ENCODE measurements at regions not wholly inside any gene's neighbourhood (a gene's known extent, or its start where the extent isn't known, plus 50 kb on each side); places are given as distances from the start of the nearest gene placed in this dataset.

GRCh38 chr21:26412885-26413284 lies 160.2 kb downstream of the CYYR1 start:
- no peaks in the 10 kb centered on the region for H3K36me3 ChIP-seq (ENCODE audit: control insufficient read depth in 2 of 3, insufficient read depth in 3 of 3, low read length in 3 of 3)
- H3K4me1 ChIP-seq (ENCODE audit: control insufficient read depth in 2 of 3, insufficient read depth in 2 of 3, low read depth in 1 of 3, low read length in 3 of 3), result no peaks in the 10 kb centered on the region
- H3K9ac ChIP-seq (ENCODE audit: low read length in 3 of 3), result no peak overlapping the region
- no peak for DNase-seq
- no peaks in the 10 kb centered on the region for H3K27me3 ChIP-seq (ENCODE audit: control insufficient read depth, insufficient read depth, low read length)
- no peak for FAIRE-seq
- no peak overlapping the region for H3K4me3 ChIP-seq (ENCODE audit: low read length in 3 of 3)
- intact Hi-C loops (cut with DNase I), result no loop called here
- no peak for TF ChIP-seq CTCF (IDR thresholded peaks at IDR 0.05; ENCODE audit: borderline replicate concordance, extremely low read depth, insufficient read depth)
- no peak overlapping the region for H3K27ac ChIP-seq (ENCODE audit: low read depth in 2 of 2, low read length in 2 of 2)
- H3K9me3 ChIP-seq (ENCODE audit: control insufficient read depth in 2 of 3, insufficient read depth in 1 of 3, low read length in 3 of 3), result no peaks in the 10 kb centered on the region

DNA sequence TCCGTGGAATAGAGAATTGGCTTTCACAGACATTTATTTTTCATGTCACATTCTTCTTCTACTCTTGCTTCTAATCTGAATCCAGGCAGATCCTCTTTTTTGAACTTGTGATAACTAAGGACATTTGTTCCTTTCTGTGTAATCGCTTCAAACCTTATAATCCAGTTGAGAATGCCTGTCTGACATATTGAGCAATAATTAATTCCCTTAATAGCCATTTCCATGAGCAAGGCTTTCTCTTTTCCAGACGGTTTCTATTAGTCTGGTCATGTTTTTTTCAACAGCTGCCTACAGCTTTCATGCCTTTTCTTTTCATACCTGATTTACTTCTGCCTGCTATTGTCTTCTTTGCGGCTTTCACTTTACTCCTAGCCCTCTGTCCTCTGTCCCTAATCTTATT lies 163.4 kb downstream of the CYYR1 start:
- Histone ChIP-seq H3K4me3 (ENCODE audit: low read length in 3 of 3) (no peak overlapping the region), H3K4me1 (ENCODE audit: control insufficient read depth in 2 of 3, insufficient read depth in 2 of 3, low read depth in 1 of 3, low read length in 3 of 3) (no peaks in the 10 kb centered on the region), H3K9ac (ENCODE audit: low read length in 3 of 3) (no peak overlapping the region), H3K9me3 (ENCODE audit: control insufficient read depth in 2 of 3, insufficient read depth in 1 of 3, low read length in 3 of 3) (no peaks in the 10 kb centered on the region), H3K27ac (ENCODE audit: low read depth in 2 of 2, low read length in 2 of 2) (no peak overlapping the region), H3K27me3 (ENCODE audit: control insufficient read depth, insufficient read depth, low read length) (no peaks in the 10 kb centered on the region), H3K36me3 (ENCODE audit: control insufficient read depth in 2 of 3, insufficient read depth in 3 of 3, low read length in 3 of 3) (no peaks in the 10 kb centered on the region)
- no peak for DNase-seq
- no peak for TF ChIP-seq CTCF (IDR thresholded peaks at IDR 0.05; ENCODE audit: borderline replicate concordance, extremely low read depth, insufficient read depth)
- intact Hi-C loops (cut with DNase I), result no loop called here
- no peak for FAIRE-seq

DNA sequence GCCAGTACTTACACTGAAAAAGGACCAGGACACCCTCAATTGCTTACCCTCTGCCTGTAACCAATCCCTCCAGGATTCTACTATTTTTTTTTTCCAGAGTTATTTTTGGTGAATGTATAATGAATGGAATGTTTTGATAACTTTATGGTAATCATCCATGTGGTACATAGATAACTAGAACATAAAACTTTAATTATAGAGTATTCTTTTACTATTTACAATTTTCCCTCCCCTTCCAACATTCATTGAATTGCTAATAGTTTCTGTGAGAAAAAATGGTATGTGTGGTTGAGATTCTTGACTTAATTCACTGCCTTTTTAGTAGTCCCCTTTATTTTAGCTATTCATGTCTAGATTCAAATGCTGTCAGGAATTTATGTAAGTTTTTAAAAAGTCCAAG lies 164.6 kb downstream of the CYYR1 start:
- DNase-seq, result no peak
- intact Hi-C loops (cut with DNase I), result no loop called here
- Histone ChIP-seq H3K36me3 (ENCODE audit: control insufficient read depth in 2 of 3, insufficient read depth in 3 of 3, low read length in 3 of 3) (no peaks in the 10 kb centered on the region), H3K27me3 (ENCODE audit: control insufficient read depth, insufficient read depth, low read length) (no peaks in the 10 kb centered on the region), H3K9me3 (ENCODE audit: control insufficient read depth in 2 of 3, insufficient read depth in 1 of 3, low read length in 3 of 3) (no peaks in the 10 kb centered on the region), H3K4me3 (ENCODE audit: low read length in 3 of 3) (no peak overlapping the region), H3K4me1 (ENCODE audit: control insufficient read depth in 2 of 3, insufficient read depth in 2 of 3, low read depth in 1 of 3, low read length in 3 of 3) (no peaks in the 10 kb centered on the region), H3K27ac (ENCODE audit: low read depth in 2 of 2, low read length in 2 of 2) (no peak overlapping the region), H3K9ac (ENCODE audit: low read length in 3 of 3) (no peak overlapping the region)
- no peak for TF ChIP-seq CTCF (IDR thresholded peaks at IDR 0.05; ENCODE audit: borderline replicate concordance, extremely low read depth, insufficient read depth)
- FAIRE-seq, result no peak

GRCh38 chr21:26406526-26406925 lies 166.6 kb downstream of the CYYR1 start:
- no peak for TF ChIP-seq CTCF (IDR thresholded peaks at IDR 0.05; ENCODE audit: borderline replicate concordance, extremely low read depth, insufficient read depth)
- FAIRE-seq, result no peak
- no peak for DNase-seq
- Histone ChIP-seq H3K9ac (ENCODE audit: low read length in 3 of 3) (no peak overlapping the region), H3K4me3 (ENCODE audit: low read length in 3 of 3) (no peak overlapping the region), H3K27me3 (ENCODE audit: control insufficient read depth, insufficient read depth, low read length) (no peaks in the 10 kb centered on the region), H3K4me1 (ENCODE audit: control insufficient read depth in 2 of 3, insufficient read depth in 2 of 3, low read depth in 1 of 3, low read length in 3 of 3) (no peaks in the 10 kb centered on the region), H3K36me3 (ENCODE audit: control insufficient read depth in 2 of 3, insufficient read depth in 3 of 3, low read length in 3 of 3) (no peaks in the 10 kb centered on the region), H3K9me3 (ENCODE audit: control insufficient read depth in 2 of 3, insufficient read depth in 1 of 3, low read length in 3 of 3) (no peaks in the 10 kb centered on the region), H3K27ac (ENCODE audit: low read depth in 2 of 2, low read length in 2 of 2) (no peak overlapping the region)
- intact Hi-C loops (cut with DNase I), result no loop called here

Measured in kidney (tissue), 13 donors.